Suprapubic skin (tissue), 4 donors: ENCODE measurements at regions not wholly inside any gene's neighbourhood (a gene's known extent, or its start where the extent isn't known, plus 50 kb on each side); places are given as distances from the start of the nearest gene placed in this dataset.

Experiments used
- EP300 ChIP-seq: sonication (generic); formaldehyde crosslinking; IDR thresholded peaks from one replicate; pipeline ENCODE4 v1.6.1; 2017; ENCODE audit warnings: antibody characterized with exemption
- POLR2A ChIP-seq, 2 donors: fragments of 450-650 bp; IDR thresholded peaks; one replicate each; pipeline ENCODE4 v1.6.1; 2017; ENCODE audit warnings: antibody characterized with exemption in 2 of 2, mild to moderate bottlenecking in 2 of 2, moderate library complexity in 2 of 2
- POLR2AphosphoS5 ChIP-seq, 3 donors: sonication (generic); formaldehyde crosslinking; IDR thresholded peaks; one replicate each; pipeline ENCODE4 v1.6.1; 2017; ENCODE audit warnings: antibody characterized with exemption in 3 of 3
- TF ChIP-seq, protein P1 (sequence below), 2 donors: fragments of 200-600 bp in 1 of 2; fragments of 450-650 bp in 1 of 2; sonication (generic) in 1 of 2; IDR thresholded peaks; one replicate each; pipeline ENCODE4 v1.5.1; 2016 to 2019; ENCODE audit warnings: antibody characterized with exemption in 2 of 2, mild to moderate bottlenecking in 1 of 2, moderate library complexity in 1 of 2

DNA sequence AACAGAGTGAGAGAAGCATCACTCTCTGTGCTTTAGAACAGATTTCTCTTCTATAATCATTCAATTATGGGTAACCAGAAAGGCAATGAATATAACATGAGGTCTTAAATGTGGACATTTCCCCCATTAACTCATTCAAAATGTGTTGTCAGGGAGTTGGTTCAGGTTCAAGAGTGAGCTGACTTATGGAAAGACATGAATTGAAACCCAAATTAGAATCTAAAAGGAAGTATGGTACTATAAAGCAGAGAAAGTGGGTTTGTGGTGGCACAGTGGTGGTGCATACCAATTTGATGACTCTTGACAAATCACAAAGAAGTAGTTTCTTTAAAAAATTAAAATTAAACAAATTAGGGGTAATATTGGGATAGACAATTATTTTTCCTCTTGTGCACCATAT is 114.6 kb upstream of the MEOX2 start:
- TF ChIP-seq POLR2A (IDR thresholded peaks at IDR 0.05): no peak
- TF ChIP-seq, protein P1, sequence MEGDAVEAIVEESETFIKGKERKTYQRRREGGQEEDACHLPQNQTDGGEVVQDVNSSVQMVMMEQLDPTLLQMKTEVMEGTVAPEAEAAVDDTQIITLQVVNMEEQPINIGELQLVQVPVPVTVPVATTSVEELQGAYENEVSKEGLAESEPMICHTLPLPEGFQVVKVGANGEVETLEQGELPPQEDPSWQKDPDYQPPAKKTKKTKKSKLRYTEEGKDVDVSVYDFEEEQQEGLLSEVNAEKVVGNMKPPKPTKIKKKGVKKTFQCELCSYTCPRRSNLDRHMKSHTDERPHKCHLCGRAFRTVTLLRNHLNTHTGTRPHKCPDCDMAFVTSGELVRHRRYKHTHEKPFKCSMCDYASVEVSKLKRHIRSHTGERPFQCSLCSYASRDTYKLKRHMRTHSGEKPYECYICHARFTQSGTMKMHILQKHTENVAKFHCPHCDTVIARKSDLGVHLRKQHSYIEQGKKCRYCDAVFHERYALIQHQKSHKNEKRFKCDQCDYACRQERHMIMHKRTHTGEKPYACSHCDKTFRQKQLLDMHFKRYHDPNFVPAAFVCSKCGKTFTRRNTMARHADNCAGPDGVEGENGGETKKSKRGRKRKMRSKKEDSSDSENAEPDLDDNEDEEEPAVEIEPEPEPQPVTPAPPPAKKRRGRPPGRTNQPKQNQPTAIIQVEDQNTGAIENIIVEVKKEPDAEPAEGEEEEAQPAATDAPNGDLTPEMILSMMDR (IDR thresholded peaks at IDR 0.05): no peak
- no peak for TF ChIP-seq EP300
- no peak for TF ChIP-seq POLR2AphosphoS5 (IDR thresholded peaks at IDR 0.05)
